Endodermal cell (in vitro differentiated cells): ENCODE measurements at regions not wholly inside any gene's neighbourhood (a gene's known extent, or its start where the extent isn't known, plus 50 kb on each side); places are given as distances from the start of the nearest gene placed in this dataset.

Experiments
- DNase-seq: peaks from one replicate; pipeline ENCODE4 v3.0.0-alpha.2; 2017
- H3K27ac ChIP-seq: 2 replicates; pipeline ENCODE4 v1.5.1; 2013; ENCODE audit warnings: mild to moderate bottlenecking, low read depth, low read length, moderate library complexity
- H3K27me3 ChIP-seq: 2 replicates; pipeline ENCODE4 v1.6.1; 2013; ENCODE audit warnings: mild to moderate bottlenecking, low read length, moderate library complexity; ENCODE audit not compliant: insufficient read depth, control insufficient read depth, poor library complexity, severe bottlenecking
- H3K36me3 ChIP-seq: 2 replicates; pipeline ENCODE4 v1.7.0; 2013; ENCODE audit warnings: mild to moderate bottlenecking, low read length, moderate library complexity; ENCODE audit not compliant: control insufficient read depth, insufficient read depth
- H3K4me1 ChIP-seq: one replicate; pipeline ENCODE4 v1.7.0; 2013; ENCODE audit warnings: low read length; ENCODE audit not compliant: control insufficient read depth, insufficient read depth
- H3K4me3 ChIP-seq: 2 replicates; pipeline ENCODE4 v1.5.1; 2013; ENCODE audit warnings: mild to moderate bottlenecking, low read length, moderate library complexity
- H3K9ac ChIP-seq: 2 replicates; pipeline ENCODE4 v1.6.1; 2013; ENCODE audit warnings: mild to moderate bottlenecking, low read length, moderate library complexity; ENCODE audit not compliant: poor library complexity, severe bottlenecking; ENCODE audit errors: extremely low read depth
- H3K9me3 ChIP-seq: 2 replicates; pipeline ENCODE4 v1.6.1; 2013; ENCODE audit warnings: mild to moderate bottlenecking, low read length, moderate library complexity; ENCODE audit not compliant: control insufficient read depth
- H3K27ac Mint-ChIP-seq: 2 replicates; pipeline ENCODE4 v1.8.0; 2020; ENCODE audit warnings: mixed read lengths
- H3K27me3 Mint-ChIP-seq: 2 replicates; pipeline ENCODE4 v1.8.0; 2021; ENCODE audit warnings: mild to moderate bottlenecking, mixed read lengths; ENCODE audit not compliant: insufficient read depth
- H3K36me3 Mint-ChIP-seq: 2 replicates; pipeline ENCODE4 v1.8.0; 2020; ENCODE audit warnings: low read depth, mixed read lengths
- H3K4me1 Mint-ChIP-seq: 2 replicates; pipeline ENCODE4 v1.8.0; 2020; ENCODE audit warnings: mixed read lengths
- H3K4me3 Mint-ChIP-seq: 2 replicates; pipeline ENCODE4 v1.8.0; 2020; ENCODE audit warnings: mild to moderate bottlenecking, moderate library complexity, mixed read lengths
- H3K9me3 Mint-ChIP-seq: 2 replicates; pipeline ENCODE4 v1.8.0; 2020; ENCODE audit warnings: mild to moderate bottlenecking, mixed read lengths
- WGBS, 2 experiments: methylation state at CpG; one replicate each; pipeline versions ENCODE4 v1.1.5 to v1.1.7; 2013; ENCODE audit warnings: missing lambda C conversion rate in 2 of 2, mixed read lengths in 1 of 2; ENCODE audit not compliant: insufficient coverage in 1 of 2, insufficient read length in 1 of 2; 5-methylcytosine and 5-hydroxymethylcytosine counted together
- TF ChIP-seq, protein P1 (sequence below): fragments of 200-600 bp; sonication (generic); conservative IDR thresholded peaks from 2 replicates; pipeline ENCODE4 v1.5.0; 2021; ENCODE audit warnings: antibody characterized with exemption, mild to moderate bottlenecking

- H3K4me3 Mint-ChIP-seq, result no peak overlapping the region
- 89 to 90% methylated on average over 4 to 5 of the region's 5 CpGs for WGBS, 2 experiments
- no peaks in the 10 kb centered on the region for H3K9me3 ChIP-seq
- H3K4me1 ChIP-seq, result peaks cover 5% of the 10 kb centered on the region
- H3K36me3 ChIP-seq, result no peaks in the 10 kb centered on the region
- no peak overlapping the region for H3K27ac ChIP-seq
- no peaks in the 10 kb centered on the region for H3K9me3 Mint-ChIP-seq
- DNase-seq, result no peak
- no peak overlapping the region for H3K9ac ChIP-seq
- H3K27me3 Mint-ChIP-seq, result peaks cover 1% of the 10 kb centered on the region
- H3K4me1 Mint-ChIP-seq, result peaks cover 34% of the 10 kb centered on the region
- no peak overlapping the region for H3K27ac Mint-ChIP-seq
- H3K36me3 Mint-ChIP-seq, result no peaks in the 10 kb centered on the region
- H3K27me3 ChIP-seq, result no peaks in the 10 kb centered on the region
- TF ChIP-seq, protein P1, sequence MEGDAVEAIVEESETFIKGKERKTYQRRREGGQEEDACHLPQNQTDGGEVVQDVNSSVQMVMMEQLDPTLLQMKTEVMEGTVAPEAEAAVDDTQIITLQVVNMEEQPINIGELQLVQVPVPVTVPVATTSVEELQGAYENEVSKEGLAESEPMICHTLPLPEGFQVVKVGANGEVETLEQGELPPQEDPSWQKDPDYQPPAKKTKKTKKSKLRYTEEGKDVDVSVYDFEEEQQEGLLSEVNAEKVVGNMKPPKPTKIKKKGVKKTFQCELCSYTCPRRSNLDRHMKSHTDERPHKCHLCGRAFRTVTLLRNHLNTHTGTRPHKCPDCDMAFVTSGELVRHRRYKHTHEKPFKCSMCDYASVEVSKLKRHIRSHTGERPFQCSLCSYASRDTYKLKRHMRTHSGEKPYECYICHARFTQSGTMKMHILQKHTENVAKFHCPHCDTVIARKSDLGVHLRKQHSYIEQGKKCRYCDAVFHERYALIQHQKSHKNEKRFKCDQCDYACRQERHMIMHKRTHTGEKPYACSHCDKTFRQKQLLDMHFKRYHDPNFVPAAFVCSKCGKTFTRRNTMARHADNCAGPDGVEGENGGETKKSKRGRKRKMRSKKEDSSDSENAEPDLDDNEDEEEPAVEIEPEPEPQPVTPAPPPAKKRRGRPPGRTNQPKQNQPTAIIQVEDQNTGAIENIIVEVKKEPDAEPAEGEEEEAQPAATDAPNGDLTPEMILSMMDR, result peak; percentile 48
- H3K4me3 ChIP-seq, result no peak overlapping the region
These were observed 184.9 kb upstream of the PARD3B start for GRCh38 chr2:204360218-204361007.

DNA sequence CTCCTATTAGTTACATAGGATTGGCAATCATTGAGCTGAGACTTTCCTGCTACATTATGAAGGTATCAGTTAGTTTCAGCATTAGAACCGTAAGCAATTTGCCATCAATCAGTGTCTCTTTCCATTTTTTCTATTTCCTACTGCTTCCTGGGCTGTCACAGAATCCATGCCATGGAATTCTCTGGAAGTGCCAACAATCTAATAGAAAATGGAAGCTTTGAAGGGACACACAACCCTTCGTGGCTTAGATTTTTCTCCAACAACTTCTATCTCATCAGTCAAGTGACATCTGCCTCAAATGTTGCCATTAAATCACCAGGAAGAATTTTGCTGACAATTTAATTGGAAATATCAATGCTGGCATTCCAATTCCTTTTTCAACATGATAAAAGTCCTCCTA lies 183.5 kb upstream of the PARD3B start:
- TF ChIP-seq, protein P1, result no peak
- 83 to 94% methylated on average over 2 of the region's 2 CpGs for WGBS, 2 experiments
- no peaks in the 10 kb centered on the region for H3K9me3 ChIP-seq
- no peaks in the 10 kb centered on the region for H3K36me3 ChIP-seq
- no peak overlapping the region for H3K9ac ChIP-seq
- H3K4me3 ChIP-seq, result no peak overlapping the region
- no peak for DNase-seq
- H3K4me1 ChIP-seq, result peaks cover 5% of the 10 kb centered on the region
- Mint-ChIP-seq H3K36me3 (no peaks in the 10 kb centered on the region), H3K27me3 (peaks cover 1% of the 10 kb centered on the region), H3K4me1 (peaks cover 32% of the 10 kb centered on the region), H3K9me3 (no peaks in the 10 kb centered on the region), H3K4me3 (no peak overlapping the region), H3K27ac (no peak overlapping the region)
- no peaks in the 10 kb centered on the region for H3K27me3 ChIP-seq
- no peak overlapping the region for H3K27ac ChIP-seq

- no peaks in the 10 kb centered on the region for H3K36me3 ChIP-seq
- 92% methylated on average over 2 of the region's 2 CpGs; no CpG with 5 or more reads in 1 of the 2 experiments for WGBS, 2 experiments
- DNase-seq, result no peak
- no peak overlapping the region for H3K9ac ChIP-seq
- no peaks in the 10 kb centered on the region for H3K9me3 ChIP-seq
- H3K36me3 Mint-ChIP-seq, result no peaks in the 10 kb centered on the region
- H3K4me1 ChIP-seq, result peaks cover 5% of the 10 kb centered on the region
- H3K4me3 Mint-ChIP-seq, result no peak overlapping the region
- TF ChIP-seq, protein P1, result no peak
- H3K27me3 ChIP-seq, result no peaks in the 10 kb centered on the region
- no peak overlapping the region for H3K4me3 ChIP-seq
- H3K27ac Mint-ChIP-seq, result no peak overlapping the region
- H3K9me3 Mint-ChIP-seq, result no peaks in the 10 kb centered on the region
- H3K27me3 Mint-ChIP-seq, result peaks cover 1% of the 10 kb centered on the region
- H3K27ac ChIP-seq, result no peak overlapping the region
- H3K4me1 Mint-ChIP-seq, result peaks cover 25% of the 10 kb centered on the region
These were observed 182.7 kb upstream of the PARD3B start for GRCh38 chr2:204362581-204362980.
